CD4-positive, alpha-beta T cell (primary cell): ENCODE measurements at regions not wholly inside any gene's neighbourhood (a gene's known extent, or its start where the extent isn't known, plus 50 kb on each side); places are given as distances from the start of the nearest gene placed in this dataset.
"Not testable (repeated sequence)": the region's sequence is repeated elsewhere in the genome, so short reads cannot be mapped to it uniquely, and the experiment has no call there.

Source experiments
- ATAC-seq: fragments of 200-7000 bp; cut with Tn5 transposase; one replicate; pipeline ENCODE4 v1.10.0; 2022; ENCODE audit warnings: mild to moderate bottlenecking; ENCODE audit not compliant: poor library complexity
- CTCF ChIA-PET: fragments of 350-600 bp; sonication (Branson Sonifier 250); formaldehyde crosslinking; loops from one replicate; lab custom pipeline; 2021; ENCODE audit warnings: antibody characterized with exemption, inconsistent platforms; lab: Charles Lee
- POLR2A ChIA-PET: fragments of 350-600 bp; sonication (Branson Sonifier 250); formaldehyde crosslinking; loops from one replicate; lab custom pipeline; 2021; ENCODE audit warnings: antibody characterized with exemption, inconsistent platforms; lab: Charles Lee
- DNase-seq, 14 experiments: peaks; one replicate each; pipeline ENCODE4 v3.0.0-alpha.2; 2013 to 2020; ENCODE audit warnings: mixed read lengths in 2 of 14
- H3K27ac ChIP-seq, 2 donors: one replicate each; pipeline versions ENCODE4 v1.5.1 to v1.7.0; 2013; ENCODE audit warnings: low read length in 2 of 2, low read depth in 1 of 2, mild to moderate bottlenecking in 1 of 2
- H3K27me3 ChIP-seq, 2 experiments: 1 replicate in 1 of 2; 2 replicates in 1 of 2; pipeline versions ENCODE4 v1.6.1 to v1.7.0; 2013; ENCODE audit warnings: low read length in 2 of 2, control low read depth in 1 of 2, mild to moderate bottlenecking in 1 of 2, moderate library complexity in 1 of 2; ENCODE audit not compliant: insufficient read depth in 2 of 2, control insufficient read depth in 1 of 2
- H3K36me3 ChIP-seq: one replicate; pipeline ENCODE4 v1.6.1; 2013; ENCODE audit warnings: low read length, control low read depth; ENCODE audit not compliant: insufficient read depth
- H3K4me1 ChIP-seq: one replicate; pipeline ENCODE4 v1.6.1; 2013; ENCODE audit warnings: low read length, control low read depth; ENCODE audit not compliant: insufficient read depth
- H3K4me3 ChIP-seq: one replicate; pipeline ENCODE4 v1.5.1; 2013; ENCODE audit warnings: mild to moderate bottlenecking, low read length, moderate library complexity
- H3K9me3 ChIP-seq, 2 experiments: 1 replicate in 1 of 2; 2 replicates in 1 of 2; pipeline versions ENCODE4 v1.6.1 to v1.7.0; 2013; ENCODE audit warnings: low read length in 2 of 2, mild to moderate bottlenecking in 2 of 2, control low read depth in 1 of 2, moderate library complexity in 1 of 2; ENCODE audit not compliant: control insufficient read depth in 1 of 2, insufficient read depth in 1 of 2
- H3K27ac Mint-ChIP-seq: one replicate; pipeline ENCODE4 v1.8.0; 2020; ENCODE audit warnings: mixed read lengths
- H3K27me3 Mint-ChIP-seq: one replicate; pipeline ENCODE4 v1.8.0; 2021; ENCODE audit warnings: mixed read lengths
- H3K36me3 Mint-ChIP-seq: one replicate; pipeline ENCODE4 v1.8.0; 2021; ENCODE audit warnings: low read depth, mixed read lengths
- H3K4me1 Mint-ChIP-seq: one replicate; pipeline ENCODE4 v1.8.0; 2021; ENCODE audit warnings: low read depth, mixed read lengths
- H3K4me3 Mint-ChIP-seq: one replicate; pipeline ENCODE4 v1.8.0; 2020; ENCODE audit warnings: mild to moderate bottlenecking, mixed read lengths
- H3K9me3 Mint-ChIP-seq: one replicate; pipeline ENCODE4 v1.8.0; 2020; ENCODE audit warnings: mixed read lengths
- intact Hi-C, 2 experiments: fragments of 100-400 bp; cut with DNase I in 1 of 2; cut with micrococcal nuclease in 1 of 2; formaldehyde crosslinking; loops; one replicate each; pipeline versions ENCODE4 v1.15.1 to v1.9.0; 2023 to 2025; cut with DNase I, micrococcal nuclease
- TF ChIP-seq, protein P1 (sequence below): fragments of 200-600 bp; IDR thresholded peaks from one replicate; pipeline ENCODE4 v1.8.0; 2022; ENCODE audit warnings: antibody characterized with exemption, mild to moderate bottlenecking

DNA sequence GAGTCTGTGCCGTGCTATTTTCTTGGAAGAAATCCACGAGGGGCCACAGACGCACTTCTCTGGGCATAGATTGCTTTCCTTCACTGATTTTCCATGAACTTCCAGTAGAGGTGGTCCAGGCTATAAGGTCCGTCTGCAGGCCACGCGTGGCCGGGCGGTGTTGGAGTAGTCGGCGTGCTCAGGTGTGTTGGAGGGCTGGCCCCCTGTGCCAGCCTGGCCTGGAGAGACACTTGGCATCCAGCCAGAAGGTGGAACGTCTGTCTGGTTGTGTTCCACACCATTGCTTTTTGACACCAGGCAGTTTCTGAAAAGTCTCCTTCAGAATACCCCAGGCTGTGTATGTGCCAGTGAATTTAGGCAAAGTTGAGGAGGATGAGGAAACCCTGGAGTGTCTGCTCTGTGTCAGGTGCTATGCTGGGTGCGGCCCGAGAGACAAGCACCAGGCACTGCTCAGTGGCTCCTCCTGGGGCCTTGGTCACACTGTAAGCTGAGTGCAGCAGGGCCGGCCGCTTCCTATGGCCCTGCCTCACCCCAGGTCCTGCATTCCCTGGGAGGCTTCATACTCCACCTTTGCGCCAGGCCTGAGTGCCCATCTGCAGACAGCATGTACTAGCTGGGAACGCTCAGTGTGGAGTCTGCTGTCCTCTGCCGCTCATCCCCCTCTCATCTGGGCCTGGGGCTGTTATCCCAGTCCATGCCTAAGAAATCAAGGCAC is 52.1 kb upstream of the TAMM41 start:
- intact Hi-C loops, result no loop called here
- ATAC-seq, result no peak
- TF ChIP-seq, protein P1, sequence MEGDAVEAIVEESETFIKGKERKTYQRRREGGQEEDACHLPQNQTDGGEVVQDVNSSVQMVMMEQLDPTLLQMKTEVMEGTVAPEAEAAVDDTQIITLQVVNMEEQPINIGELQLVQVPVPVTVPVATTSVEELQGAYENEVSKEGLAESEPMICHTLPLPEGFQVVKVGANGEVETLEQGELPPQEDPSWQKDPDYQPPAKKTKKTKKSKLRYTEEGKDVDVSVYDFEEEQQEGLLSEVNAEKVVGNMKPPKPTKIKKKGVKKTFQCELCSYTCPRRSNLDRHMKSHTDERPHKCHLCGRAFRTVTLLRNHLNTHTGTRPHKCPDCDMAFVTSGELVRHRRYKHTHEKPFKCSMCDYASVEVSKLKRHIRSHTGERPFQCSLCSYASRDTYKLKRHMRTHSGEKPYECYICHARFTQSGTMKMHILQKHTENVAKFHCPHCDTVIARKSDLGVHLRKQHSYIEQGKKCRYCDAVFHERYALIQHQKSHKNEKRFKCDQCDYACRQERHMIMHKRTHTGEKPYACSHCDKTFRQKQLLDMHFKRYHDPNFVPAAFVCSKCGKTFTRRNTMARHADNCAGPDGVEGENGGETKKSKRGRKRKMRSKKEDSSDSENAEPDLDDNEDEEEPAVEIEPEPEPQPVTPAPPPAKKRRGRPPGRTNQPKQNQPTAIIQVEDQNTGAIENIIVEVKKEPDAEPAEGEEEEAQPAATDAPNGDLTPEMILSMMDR, result no peak
- Mint-ChIP-seq H3K9me3 (no peaks in the 10 kb centered on the region), H3K4me3 (no peak overlapping the region), H3K27me3 (peaks cover 10% of the 10 kb centered on the region), H3K36me3 (no peaks in the 10 kb centered on the region), H3K27ac (no peak overlapping the region), H3K4me1 (no peaks in the 10 kb centered on the region)
- H3K9me3 ChIP-seq, result no peaks in the 10 kb centered on the region
- no peaks in the 10 kb centered on the region for H3K4me1 ChIP-seq
- no peaks in the 10 kb centered on the region for H3K36me3 ChIP-seq
- CTCF ChIA-PET, result no interaction called here
- POLR2A ChIA-PET, result no interaction called here
- H3K27me3 ChIP-seq, result peaks cover 0 to 2% of the 10 kb centered on the region in 2 experiments
- no peak overlapping the region for H3K4me3 ChIP-seq
- no peak overlapping the region for H3K27ac ChIP-seq
- no peak for DNase-seq

DNA sequence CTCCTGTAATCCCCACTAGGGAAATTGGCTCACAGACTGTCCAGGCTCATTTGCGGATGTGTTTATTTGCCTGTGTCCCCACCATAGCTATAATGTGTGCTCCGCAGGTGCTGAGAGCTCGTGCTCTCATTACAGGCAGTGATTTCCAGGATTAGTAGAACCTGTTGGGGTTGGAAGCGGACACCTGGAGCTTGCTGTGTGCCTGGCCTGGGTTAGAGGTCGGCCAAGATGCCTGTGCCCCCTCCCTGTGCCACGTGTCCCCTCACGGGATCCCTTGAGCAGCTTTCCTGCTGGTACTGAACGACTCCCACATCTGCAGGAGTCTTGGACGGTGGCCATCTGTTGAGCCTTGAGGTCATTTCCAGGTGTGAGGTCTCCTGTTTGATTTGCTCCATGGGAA is 52.7 kb upstream of the TAMM41 start:
- H3K9me3 ChIP-seq, H3K27ac Mint-ChIP-seq, H3K27me3 ChIP-seq, H3K36me3 Mint-ChIP-seq, POLR2A ChIA-PET, H3K36me3 ChIP-seq, H3K27ac ChIP-seq, H3K4me1 Mint-ChIP-seq, H3K4me3 ChIP-seq, H3K4me3 Mint-ChIP-seq, DNase-seq, intact Hi-C loops, CTCF ChIA-PET, H3K9me3 Mint-ChIP-seq, ATAC-seq, H3K4me1 ChIP-seq, H3K27me3 Mint-ChIP-seq: not testable (repeated sequence)

DNA sequence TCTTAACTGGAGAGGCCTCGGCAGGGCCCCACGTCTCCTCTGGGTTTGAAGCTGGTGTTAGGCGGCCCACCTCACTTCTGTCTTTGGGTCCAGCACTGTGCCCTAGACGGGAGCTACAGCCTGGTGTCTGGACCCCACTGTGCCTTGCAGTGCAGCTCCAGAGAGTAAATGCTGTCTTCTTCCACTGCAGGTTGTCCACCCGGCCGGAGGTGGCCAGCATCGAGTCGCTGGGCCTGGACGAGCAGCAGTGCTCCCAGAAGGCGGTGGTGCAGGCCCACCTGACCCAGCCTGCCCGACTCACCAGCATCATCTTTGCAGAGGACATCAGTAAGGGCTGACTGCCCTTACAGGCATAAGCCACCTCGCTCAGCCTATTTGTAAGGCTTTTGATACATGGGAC is 53.1 kb upstream of the TAMM41 start:
- no peak overlapping the region for H3K27ac Mint-ChIP-seq
- no peak overlapping the region for H3K4me3 ChIP-seq
- intact Hi-C loops, result no loop called here
- TF ChIP-seq, protein P1, result no peak
- H3K36me3 Mint-ChIP-seq, result no peaks in the 10 kb centered on the region
- no peaks in the 10 kb centered on the region for H3K36me3 ChIP-seq
- no peaks in the 10 kb centered on the region for H3K4me1 Mint-ChIP-seq
- H3K9me3 ChIP-seq, result no peaks in the 10 kb centered on the region
- H3K27me3 ChIP-seq, result peaks cover 0 to 2% of the 10 kb centered on the region in 2 experiments
- H3K9me3 Mint-ChIP-seq, result no peaks in the 10 kb centered on the region
- ATAC-seq, result no peak
- H3K4me3 Mint-ChIP-seq, result no peak overlapping the region
- DNase-seq, result no peak
- H3K4me1 ChIP-seq, result no peaks in the 10 kb centered on the region
- no peak overlapping the region for H3K27ac ChIP-seq
- ChIA-PET POLR2A (no interaction called here), CTCF (no interaction called here)
- H3K27me3 Mint-ChIP-seq, result no peaks in the 10 kb centered on the region

DNA sequence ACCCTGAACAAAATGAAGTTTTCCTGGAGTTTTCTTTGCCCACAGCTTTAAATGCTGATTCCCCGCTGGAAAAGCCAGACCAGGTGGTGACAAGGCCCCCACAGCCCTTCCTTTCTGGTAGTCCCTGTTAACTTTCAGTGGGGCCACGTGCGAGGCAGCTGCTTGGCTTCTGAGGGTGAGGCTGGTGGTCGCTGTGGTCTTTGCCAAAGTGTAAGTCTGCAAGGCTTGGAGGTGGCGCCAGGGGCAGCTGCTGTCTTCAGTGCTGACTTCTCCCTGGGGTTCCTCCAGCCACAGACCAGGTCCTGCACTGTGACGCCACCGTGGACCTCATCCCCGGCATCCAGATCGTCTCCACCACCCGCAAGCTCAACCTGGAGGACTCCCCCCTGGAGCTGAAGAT is 54.1 kb upstream of the TAMM41 start:
- no peak for DNase-seq
- Mint-ChIP-seq H3K27me3 (no peaks in the 10 kb centered on the region), H3K36me3 (no peaks in the 10 kb centered on the region), H3K9me3 (no peaks in the 10 kb centered on the region), H3K4me3 (no peak overlapping the region), H3K4me1 (no peaks in the 10 kb centered on the region), H3K27ac (no peak overlapping the region)
- Histone ChIP-seq H3K27ac (no peak overlapping the region), H3K9me3 (no peaks in the 10 kb centered on the region), H3K4me1 (no peaks in the 10 kb centered on the region), H3K36me3 (no peaks in the 10 kb centered on the region), H3K4me3 (no peak overlapping the region), H3K27me3 (peaks cover 0 to 2% of the 10 kb centered on the region in 2 experiments)
- CTCF ChIA-PET, result no interaction called here
- TF ChIP-seq, protein P1, result no peak
- no peak for ATAC-seq
- POLR2A ChIA-PET, result no interaction called here
- intact Hi-C loops, result no loop called here
